Mesodermal cell (in vitro differentiated cells): ENCODE measurements at regions not wholly inside any gene's neighbourhood (a gene's known extent, or its start where the extent isn't known, plus 50 kb on each side); places are given as distances from the start of the nearest gene placed in this dataset.
"Not testable (repeated sequence)": the region's sequence is repeated elsewhere in the genome, so short reads cannot be mapped to it uniquely, and the experiment has no call there.

ENCODE experiments used
- H3K27ac ChIP-seq: 2 replicates; pipeline ENCODE4 v1.7.0; 2013; ENCODE audit warnings: mild to moderate bottlenecking, low read depth, low read length, moderate library complexity; ENCODE audit not compliant: severe bottlenecking
- H3K36me3 ChIP-seq: 2 replicates; pipeline ENCODE4 v1.7.1; 2013; ENCODE audit warnings: mild to moderate bottlenecking, low read length, moderate library complexity; ENCODE audit not compliant: control insufficient read depth, insufficient read depth
- H3K4me1 ChIP-seq: one replicate; pipeline ENCODE4 v1.7.1; 2013; ENCODE audit warnings: mild to moderate bottlenecking, low read length; ENCODE audit not compliant: insufficient read depth, control insufficient read depth, poor library complexity, severe bottlenecking
- H3K4me3 ChIP-seq: 2 replicates; pipeline ENCODE4 v1.7.0; 2013; ENCODE audit warnings: low read length, control low read depth, mild to moderate bottlenecking; ENCODE audit not compliant: insufficient read depth, poor library complexity, severe bottlenecking; ENCODE audit errors: extremely low read depth
- H3K9me3 ChIP-seq: 2 replicates; pipeline ENCODE4 v1.7.1; 2013; ENCODE audit warnings: mild to moderate bottlenecking, low read length, moderate library complexity; ENCODE audit not compliant: control insufficient read depth
- WGBS, 2 experiments: methylation state at CpG; one replicate each; pipeline ENCODE4 v1.1.5; 2013; ENCODE audit warnings: missing lambda C conversion rate in 2 of 2; ENCODE audit not compliant: insufficient coverage in 2 of 2; 5-methylcytosine and 5-hydroxymethylcytosine counted together

- no peaks in the 10 kb centered on the region for H3K36me3 ChIP-seq
- H3K4me1 ChIP-seq = no peaks in the 10 kb centered on the region
- H3K27ac ChIP-seq = no peak overlapping the region
- H3K4me3 ChIP-seq = no peak overlapping the region
- H3K9me3 ChIP-seq = no peaks in the 10 kb centered on the region
- 83 to 87% methylated on average over 5 of the region's 11 CpGs for WGBS, 2 experiments
Measured at GRCh38 chr12:127035011-127035879, 1231.7 kb upstream of the TMEM132C start.

GRCh38 chr12:127038152-127038551 lies 1228.8 kb upstream of the TMEM132C start:
- H3K4me3 ChIP-seq = no peak overlapping the region
- no peaks in the 10 kb centered on the region for H3K4me1 ChIP-seq
- 100% methylated on average over 1 of the region's 1 CpG; no CpG with 5 or more reads in 1 of the 2 experiments for WGBS, 2 experiments
- H3K27ac ChIP-seq = no peak overlapping the region
- H3K9me3 ChIP-seq = no peaks in the 10 kb centered on the region
- no peaks in the 10 kb centered on the region for H3K36me3 ChIP-seq

- H3K4me1 ChIP-seq = no peaks in the 10 kb centered on the region
- no peak overlapping the region for H3K4me3 ChIP-seq
- no peak overlapping the region for H3K27ac ChIP-seq
- 88 to 92% methylated on average over 9 to 10 of the region's 10 CpGs for WGBS, 2 experiments
- H3K36me3 ChIP-seq = no peaks in the 10 kb centered on the region
- H3K9me3 ChIP-seq = no peaks in the 10 kb centered on the region
Measured at GRCh38 chr12:127038761-127039160, 1228.2 kb upstream of the TMEM132C start.

DNA sequence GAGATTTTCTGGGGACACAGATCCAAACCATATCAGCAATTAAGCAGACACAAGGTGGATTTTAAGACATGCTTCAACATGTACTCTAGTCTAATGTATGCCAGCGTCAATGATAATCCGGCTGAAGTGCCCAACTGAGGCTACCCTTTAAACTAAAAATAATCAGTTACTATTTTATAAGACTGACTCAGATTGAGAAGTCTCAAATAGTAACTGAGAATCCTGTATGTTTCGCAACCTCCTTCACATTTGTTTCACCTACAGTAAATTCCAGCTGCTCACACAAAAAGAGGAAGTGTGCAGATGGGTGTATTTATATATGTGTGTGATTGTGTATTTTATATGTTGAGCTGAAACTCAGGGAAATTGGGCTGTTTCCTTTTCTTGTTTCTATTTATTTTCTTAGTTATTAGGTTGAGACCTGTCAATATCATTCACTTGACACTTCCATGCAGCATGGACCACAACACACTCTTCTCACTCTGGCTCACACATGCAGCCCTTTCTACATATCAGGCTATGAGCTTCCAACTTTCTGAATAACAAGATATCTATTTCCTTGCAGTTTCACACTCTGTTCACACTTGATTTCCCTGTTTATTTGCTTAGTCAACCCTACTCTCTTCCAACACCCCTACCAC lies 1224.9 kb upstream of the TMEM132C start:
- Histone ChIP-seq H3K36me3 (no peaks in the 10 kb centered on the region), H3K4me1 (no peaks in the 10 kb centered on the region), H3K27ac (no peak overlapping the region), H3K9me3 (no peaks in the 10 kb centered on the region), H3K4me3 (no peak overlapping the region)
- WGBS, 2 experiments = 92% methylated on average over 2 of the region's 3 CpGs; no CpG with 5 or more reads in 1 of the 2 experiments

GRCh38 chr12:127043731-127044130 lies 1223.2 kb upstream of the TMEM132C start:
- 100% methylated on average over 1 of the region's 3 CpGs; no CpG with 5 or more reads in 1 of the 2 experiments for whole genome bisulfite sequencing, 2 experiments
- Histone ChIP-seq H3K27ac (no peak overlapping the region), H3K36me3 (no peaks in the 10 kb centered on the region), H3K4me3 (no peak overlapping the region), H3K4me1 (no peaks in the 10 kb centered on the region), H3K9me3 (no peaks in the 10 kb centered on the region)

- Histone ChIP-seq H3K27ac (no peak overlapping the region), H3K4me3 (no peak overlapping the region), H3K4me1 (no peaks in the 10 kb centered on the region), H3K9me3 (no peaks in the 10 kb centered on the region), H3K36me3 (no peaks in the 10 kb centered on the region)
- no CpG with 5 or more reads among the region's 1 CpG for WGBS, 2 experiments
Measured at GRCh38 chr12:127044836-127045235, 1222.1 kb upstream of the TMEM132C start.

GRCh38 chr12:127046467-127046866 lies 1220.5 kb upstream of the TMEM132C start:
- no peaks in the 10 kb centered on the region for H3K36me3 ChIP-seq
- H3K27ac ChIP-seq = no peak overlapping the region
- no peak overlapping the region for H3K4me3 ChIP-seq
- no CpG with 5 or more reads among the region's 1 CpG for whole genome bisulfite sequencing, 2 experiments
- H3K9me3 ChIP-seq = no peaks in the 10 kb centered on the region
- no peaks in the 10 kb centered on the region for H3K4me1 ChIP-seq

- H3K4me3 ChIP-seq = no peak overlapping the region
- no peaks in the 10 kb centered on the region for H3K9me3 ChIP-seq
- WGBS, 2 experiments = 78 to 100% methylated on average over 1 of the region's 1 CpG
Measured at GRCh38 chr12:127048057-127048456, 1218.9 kb upstream of the TMEM132C start.

GRCh38 chr12:127048525-127048924 lies 1218.4 kb upstream of the TMEM132C start:
- WGBS, 2 experiments = 93 to 100% methylated on average over 3 to 5 of the region's 6 CpGs
- not testable (repeated sequence) for H3K27ac ChIP-seq, H3K4me1 ChIP-seq, H3K9me3 ChIP-seq, H3K4me3 ChIP-seq, H3K36me3 ChIP-seq

More at GRCh38 chr12:127048057-127048456, 1218.9 kb upstream of the TMEM132C start:
- no peaks in the 10 kb centered on the region for H3K4me1 ChIP-seq
- H3K27ac ChIP-seq = no peak overlapping the region
- H3K36me3 ChIP-seq = no peaks in the 10 kb centered on the region

DNA sequence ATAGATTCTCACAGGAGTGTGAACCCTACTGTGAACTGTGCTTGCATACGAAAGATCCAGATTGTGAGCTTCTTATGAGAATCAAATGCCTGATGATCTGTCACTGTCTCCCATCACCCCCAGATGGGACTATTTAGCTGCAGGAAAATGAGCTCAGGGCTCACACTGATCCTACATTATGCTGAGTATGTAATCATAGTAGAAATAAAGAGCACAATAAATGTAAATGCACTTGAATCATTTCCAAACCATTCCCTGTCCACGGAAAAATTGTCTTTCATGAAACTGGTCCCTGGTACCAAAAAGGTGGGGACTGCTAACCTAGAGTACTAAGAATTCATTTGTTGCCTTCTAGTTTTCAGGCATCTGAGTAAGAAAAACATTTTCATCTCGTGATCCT lies 1215.8 kb upstream of the TMEM132C start:
- WGBS, 2 experiments = 87 to 91% methylated on average over 2 to 3 of the region's 3 CpGs
- no peaks in the 10 kb centered on the region for H3K36me3 ChIP-seq
- H3K4me3 ChIP-seq = no peak overlapping the region
- H3K27ac ChIP-seq = no peak overlapping the region
- no peaks in the 10 kb centered on the region for H3K4me1 ChIP-seq
- H3K9me3 ChIP-seq = no peaks in the 10 kb centered on the region
